NCI-H774 (cell line): ENCODE measurements at regions not wholly inside any gene's neighbourhood (a gene's known extent, or its start where the extent isn't known, plus 50 kb on each side); places are given as distances from the start of the nearest gene placed in this dataset.

Experiments used
- DNase-seq: peaks from one replicate; lab custom pipeline; 2025; lab: John Stamatoyannopoulos, UW

- no peak for DNase-seq
Measured at GRCh38 chr7:116310141-116310540, 99.8 kb downstream of the TES start.

GRCh38 chr7:116311259-116311658, 100.9 kb downstream of the TES start:
- DNase-seq, result no peak

GRCh38 chr7:116311816-116312471, 101.6 kb downstream of the TES start:
- no peak for DNase-seq

GRCh38 chr7:116315293-116315692, 105.0 kb downstream of the TES start:
- no peak for DNase-seq

- DNase-seq, result no peak
Measured at GRCh38 chr7:116315803-116316202, 105.5 kb downstream of the TES start.

GRCh38 chr7:116316838-116317628, 106.7 kb downstream of the TES start:
- no peak for DNase-seq

GRCh38 chr7:116317907-116318306, 107.6 kb downstream of the TES start:
- no peak for DNase-seq

GRCh38 chr7:116322541-116322940, 112.2 kb downstream of the TES start:
- no peak for DNase-seq

- DNase-seq, result no peak
Measured at GRCh38 chr7:116324582-116324981, 114.2 kb downstream of the TES start.

GRCh38 chr7:116325517-116325916, 115.2 kb downstream of the TES start:
- no peak for DNase-seq

- no peak for DNase-seq
Measured at GRCh38 chr7:116327135-116327534, 116.8 kb downstream of the TES start.

GRCh38 chr7:116327752-116328151, 117.4 kb downstream of the TES start:
- no peak for DNase-seq

GRCh38 chr7:116328161-116328560, 117.8 kb downstream of the TES start:
- no peak for DNase-seq

GRCh38 chr7:116329686-116330503, 119.6 kb downstream of the TES start:
- no peak for DNase-seq

GRCh38 chr7:116331020-116331419, 120.7 kb downstream of the TES start:
- DNase-seq, result no peak

GRCh38 chr7:116332766-116333165, 122.4 kb downstream of the TES start:
- no peak for DNase-seq

GRCh38 chr7:116334555-116334954, 124.2 kb downstream of the TES start:
- DNase-seq, result no peak

- no peak for DNase-seq
Measured at GRCh38 chr7:116337018-116337417, 126.7 kb downstream of the TES start.

GRCh38 chr7:116337800-116338199, 127.5 kb downstream of the TES start:
- DNase-seq, result no peak

GRCh38 chr7:116339564-116339963, 129.2 kb downstream of the TES start:
- DNase-seq, result no peak

- DNase-seq, result no peak
Measured at GRCh38 chr7:116340201-116340847, 130.0 kb downstream of the TES start.
